ENCODE measurements at regions not wholly inside any gene's neighbourhood (a gene's known extent, or its start where the extent isn't known, plus 50 kb on each side); places are given as distances from the start of the nearest gene placed in this dataset.

DNA sequence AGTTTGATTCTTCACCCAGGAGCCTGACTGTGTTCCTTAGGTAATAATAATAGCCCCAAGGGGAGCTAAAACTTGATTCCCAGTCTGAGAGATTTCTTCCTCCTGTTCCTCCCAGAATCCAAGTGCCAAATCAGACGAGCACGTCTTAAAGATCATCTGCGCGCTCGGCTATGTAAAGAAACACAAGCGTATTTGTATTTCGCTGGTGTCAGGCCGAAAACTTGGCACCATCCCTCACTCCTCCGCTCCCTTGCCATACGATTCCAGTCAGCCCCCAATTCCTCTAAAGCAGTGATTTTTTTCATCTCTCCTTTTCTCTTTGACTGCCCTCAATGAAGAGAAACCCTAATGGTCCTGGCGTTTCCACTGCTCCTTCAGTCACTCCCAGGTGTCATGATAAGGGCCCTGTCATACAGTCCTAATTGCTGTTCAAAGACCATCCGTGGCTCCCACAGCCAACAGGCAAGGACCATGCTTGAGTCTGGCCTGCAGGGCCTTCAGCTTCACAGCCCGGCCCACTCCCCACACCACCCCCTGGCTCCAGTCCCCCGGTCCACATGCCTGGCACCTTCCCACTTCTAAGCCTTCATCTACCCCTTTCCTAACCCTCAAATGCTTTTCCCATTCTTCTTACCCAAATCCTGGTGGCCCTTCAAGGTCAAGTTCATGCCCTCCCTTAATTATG lies 130.8 kb upstream of the ID2 start:
- TF ChIP-seq, protein P1, sequence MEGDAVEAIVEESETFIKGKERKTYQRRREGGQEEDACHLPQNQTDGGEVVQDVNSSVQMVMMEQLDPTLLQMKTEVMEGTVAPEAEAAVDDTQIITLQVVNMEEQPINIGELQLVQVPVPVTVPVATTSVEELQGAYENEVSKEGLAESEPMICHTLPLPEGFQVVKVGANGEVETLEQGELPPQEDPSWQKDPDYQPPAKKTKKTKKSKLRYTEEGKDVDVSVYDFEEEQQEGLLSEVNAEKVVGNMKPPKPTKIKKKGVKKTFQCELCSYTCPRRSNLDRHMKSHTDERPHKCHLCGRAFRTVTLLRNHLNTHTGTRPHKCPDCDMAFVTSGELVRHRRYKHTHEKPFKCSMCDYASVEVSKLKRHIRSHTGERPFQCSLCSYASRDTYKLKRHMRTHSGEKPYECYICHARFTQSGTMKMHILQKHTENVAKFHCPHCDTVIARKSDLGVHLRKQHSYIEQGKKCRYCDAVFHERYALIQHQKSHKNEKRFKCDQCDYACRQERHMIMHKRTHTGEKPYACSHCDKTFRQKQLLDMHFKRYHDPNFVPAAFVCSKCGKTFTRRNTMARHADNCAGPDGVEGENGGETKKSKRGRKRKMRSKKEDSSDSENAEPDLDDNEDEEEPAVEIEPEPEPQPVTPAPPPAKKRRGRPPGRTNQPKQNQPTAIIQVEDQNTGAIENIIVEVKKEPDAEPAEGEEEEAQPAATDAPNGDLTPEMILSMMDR (IDR thresholded peaks at IDR 0.05), result no peak
- no peak for TF ChIP-seq EP300 (IDR thresholded peaks at IDR 0.05)
